Endothelial cell of umbilical vein (primary cell): ENCODE measurements at regions not wholly inside any gene's neighbourhood (a gene's known extent, or its start where the extent isn't known, plus 50 kb on each side); places are given as distances from the start of the nearest gene placed in this dataset.

Source experiments
- BruUV-seq: library from RNA; stranded (reverse); fragments of 400-500 nt; replicated peaks from 2 replicates; lab custom pipeline; 2021; lab: Mats Ljungman, UMichigan
- CTCF ChIA-PET: fragments of 300-600, 350-600 bp; sonication (Branson Sonifier 250); formaldehyde crosslinking; loops from one replicate; lab custom pipeline; 2021; ENCODE audit warnings: antibody characterized with exemption, inconsistent platforms; lab: Charles Lee
- POLR2A ChIA-PET: fragments of 300-600, 350-600 bp; sonication (Branson Sonifier 250); formaldehyde crosslinking; loops from one replicate; lab custom pipeline; 2021; ENCODE audit warnings: antibody characterized with exemption, inconsistent platforms; lab: Charles Lee
- DNase-seq: peaks from one replicate; pipeline ENCODE4 v3.0.0-alpha.2; 2011; ENCODE audit warnings: low read depth, low spot score
- FAIRE-seq: peaks from 2 replicates; lab custom pipeline; 2011; peaks lifted over from hg19 to GRCh38; lab: Jason Lieb, UNC
- H2AFZ ChIP-seq: 2 replicates; pipeline ENCODE4 v1.6.0; 2012; ENCODE audit warnings: low read depth, low read length, control low read depth, inconsistent platforms
- H3K27ac ChIP-seq: 2 replicates; pipeline ENCODE4 v1.5.1; 2011; ENCODE audit warnings: low read depth, mild to moderate bottlenecking, control low read depth, low read length, moderate library complexity; ENCODE audit not compliant: insufficient read depth
- H3K27me3 ChIP-seq, 2 experiments: 2 replicates each; pipeline versions ENCODE4 v1.6.0 to v1.6.1; 2011; ENCODE audit warnings: low read length in 2 of 2, mixed read lengths in 1 of 2; ENCODE audit not compliant: control insufficient read depth in 2 of 2, insufficient read depth in 2 of 2
- H3K36me3 ChIP-seq, 2 experiments: 2 replicates in 1 of 2; 3 replicates in 1 of 2; pipeline ENCODE4 v1.5.1; 2011; ENCODE audit warnings: low read length in 2 of 2, mild to moderate bottlenecking in 1 of 2, moderate library complexity in 1 of 2; ENCODE audit not compliant: control insufficient read depth in 2 of 2, insufficient read depth in 2 of 2; ENCODE audit errors: extremely low read depth in 1 of 2
- H3K4me1 ChIP-seq: 3 replicates; pipeline ENCODE4 v1.5.1; 2011; ENCODE audit warnings: mild to moderate bottlenecking, low read length; ENCODE audit not compliant: control insufficient read depth, insufficient read depth; ENCODE audit errors: extremely low read depth
- H3K4me2 ChIP-seq: 2 replicates; pipeline ENCODE4 v1.6.1; 2011; ENCODE audit warnings: low read length, control low read depth, mixed read lengths; ENCODE audit not compliant: insufficient read depth
- H3K4me3 ChIP-seq, 3 experiments: fragments of 200-600 bp in 1 of 3; sonication (generic), shearing (Covaris generic) in 1 of 3; replicated peaks in 1 of 3; 2 replicates each; pipeline ENCODE4 v1.5.1; 2011 to 2016; ENCODE audit warnings: control low read depth in 3 of 3, low read length in 3 of 3, mild to moderate bottlenecking in 2 of 3, inconsistent platforms in 1 of 3, low read depth in 1 of 3, moderate library complexity in 1 of 3; ENCODE audit not compliant: insufficient read depth in 1 of 3
- H3K79me2 ChIP-seq: 2 replicates; pipeline ENCODE4 v1.6.0; 2012; ENCODE audit warnings: low read length, inconsistent platforms; ENCODE audit not compliant: control insufficient read depth, insufficient read depth
- H3K9ac ChIP-seq: replicated peaks from 2 replicates; pipeline ENCODE3; 2011; ENCODE audit warnings: low read length, control low read depth; ENCODE audit not compliant: insufficient read depth; ENCODE audit errors: extremely low read depth
- H3K9me1 ChIP-seq: replicated peaks from 3 replicates; pipeline ENCODE4 v1.6.0; 2011; ENCODE audit warnings: mild to moderate bottlenecking, low read length; ENCODE audit not compliant: control insufficient read depth, insufficient read depth; ENCODE audit errors: extremely low read depth
- H3K9me3 ChIP-seq: replicated peaks from 2 replicates; pipeline ENCODE4 v1.5.1; 2012; ENCODE audit warnings: low read length, inconsistent platforms; ENCODE audit not compliant: control insufficient read depth, insufficient read depth
- H4K20me1 ChIP-seq: replicated peaks from 2 replicates; pipeline ENCODE3; 2011; ENCODE audit warnings: mild to moderate bottlenecking, low read length; ENCODE audit not compliant: control insufficient read depth, insufficient read depth; ENCODE audit errors: extremely low read depth
- EZH2 ChIP-seq: IDR thresholded peaks from 2 replicates; pipeline ENCODE4 v1.6.1; 2012; ENCODE audit warnings: borderline replicate concordance, low read depth, mild to moderate bottlenecking, moderate library complexity, low read length, inconsistent platforms; ENCODE audit not compliant: severe bottlenecking
- FOS ChIP-seq: IDR thresholded peaks from 2 replicates; pipeline ENCODE4 v1.6.1; 2011; ENCODE audit warnings: mild to moderate bottlenecking, low read length, moderate library complexity, borderline replicate concordance; ENCODE audit not compliant: insufficient read depth
- GATA2 ChIP-seq: IDR thresholded peaks from 2 replicates; pipeline ENCODE4 v1.7.0; 2011; ENCODE audit warnings: low read depth, mild to moderate bottlenecking, moderate library complexity, mixed read lengths, low read length; ENCODE audit not compliant: insufficient read length, insufficient read depth
- JUN ChIP-seq: IDR thresholded peaks from 2 replicates; pipeline ENCODE4 v1.6.1; 2011; ENCODE audit warnings: borderline replicate concordance, low read depth; ENCODE audit not compliant: insufficient read length, insufficient read depth
- MYC ChIP-seq: IDR thresholded peaks from one replicate; pipeline ENCODE4 v1.6.1; 2011; ENCODE audit warnings: mild to moderate bottlenecking, low read depth, low read length
- POLR2A ChIP-seq: IDR thresholded peaks from 2 replicates; pipeline ENCODE4 v1.6.1; 2012; ENCODE audit warnings: low read depth, mild to moderate bottlenecking, control low read depth, low read length
- POLR2AphosphoS5 ChIP-seq: IDR thresholded peaks from 2 replicates; pipeline ENCODE4 v1.6.1; 2012; ENCODE audit warnings: low read depth, mild to moderate bottlenecking, control low read depth, low read length, moderate library complexity; ENCODE audit not compliant: insufficient read depth
- dilution Hi-C: fragments of 300-500 bp; cut with MboI; formaldehyde crosslinking; loops from one replicate; pipeline ENCODE4 v1.15.0; 2019; ENCODE audit warnings: low sequenced_read_pairs; ENCODE audit not compliant: extremely low pct_ligation_motif_present
- intact Hi-C: fragments of 100-400 bp; cut with micrococcal nuclease; formaldehyde crosslinking; loops from one replicate; pipeline ENCODE4 v1.10.0; 2022
- TF ChIP-seq, protein P1 (sequence below), 2 donors: IDR thresholded peaks; 1 replicate in 1 of 2; 2 replicates in 1 of 2; pipeline ENCODE4 v1.5.1; 2011; ENCODE audit warnings: low read length in 2 of 2, mild to moderate bottlenecking in 2 of 2, moderate library complexity in 2 of 2, control low read depth in 1 of 2, inconsistent platforms in 1 of 2, low read depth in 1 of 2; ENCODE audit not compliant: insufficient read depth in 1 of 2; ENCODE audit errors: extremely low read depth in 1 of 2
- TF ChIP-seq, protein P2 (sequence below): IDR thresholded peaks from 2 replicates; pipeline ENCODE4 v1.6.1; 2011; ENCODE audit not compliant: insufficient read depth, insufficient read length

DNA sequence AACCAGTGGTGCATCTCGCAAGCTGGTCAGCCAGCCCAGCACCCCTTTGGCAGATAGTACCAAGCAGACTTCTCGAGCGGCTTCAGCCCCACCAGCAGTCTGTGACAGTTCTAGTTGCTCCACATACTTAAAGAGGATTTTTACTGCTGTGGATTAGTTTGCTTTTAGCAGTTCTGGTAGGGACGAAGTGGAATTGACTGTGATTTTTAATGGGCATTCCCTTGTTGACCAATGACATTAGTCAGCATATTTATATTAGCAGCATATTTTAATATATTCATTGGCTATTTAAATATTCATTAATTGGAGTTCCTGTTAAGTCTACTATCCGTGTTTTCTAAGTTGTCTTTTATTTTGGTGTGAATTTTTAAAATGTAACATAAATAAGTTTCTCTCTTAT is 500.9 kb upstream of the FAT1 start:
- peaks cover 2% of the 10 kb centered on the region for H3K9me3 ChIP-seq
- H3K4me3 ChIP-seq: no peak overlapping the region
- DNase-seq: no peak
- FAIRE-seq: no peak
- POLR2A ChIA-PET: no interaction called here
- intact Hi-C loops: no loop called here
- no peaks in the 10 kb centered on the region for H3K9me1 ChIP-seq
- no TSS peak for BruUV-seq
- H3K4me1 ChIP-seq: no peaks in the 10 kb centered on the region
- CTCF ChIA-PET: no interaction called here
- H3K27me3 ChIP-seq: no peaks in the 10 kb centered on the region
- no peaks in the 10 kb centered on the region for H4K20me1 ChIP-seq
- no peaks in the 10 kb centered on the region for H3K36me3 ChIP-seq
- H2AFZ ChIP-seq: no peak overlapping the region
- dilution Hi-C loops: no loop called here
- no peak overlapping the region for H3K4me2 ChIP-seq
- no peak overlapping the region for H3K9ac ChIP-seq
- H3K27ac ChIP-seq: no peak overlapping the region
- no peaks in the 10 kb centered on the region for H3K79me2 ChIP-seq
- no peak for TF ChIP-seq FOS
- no peak for TF ChIP-seq POLR2AphosphoS5

DNA sequence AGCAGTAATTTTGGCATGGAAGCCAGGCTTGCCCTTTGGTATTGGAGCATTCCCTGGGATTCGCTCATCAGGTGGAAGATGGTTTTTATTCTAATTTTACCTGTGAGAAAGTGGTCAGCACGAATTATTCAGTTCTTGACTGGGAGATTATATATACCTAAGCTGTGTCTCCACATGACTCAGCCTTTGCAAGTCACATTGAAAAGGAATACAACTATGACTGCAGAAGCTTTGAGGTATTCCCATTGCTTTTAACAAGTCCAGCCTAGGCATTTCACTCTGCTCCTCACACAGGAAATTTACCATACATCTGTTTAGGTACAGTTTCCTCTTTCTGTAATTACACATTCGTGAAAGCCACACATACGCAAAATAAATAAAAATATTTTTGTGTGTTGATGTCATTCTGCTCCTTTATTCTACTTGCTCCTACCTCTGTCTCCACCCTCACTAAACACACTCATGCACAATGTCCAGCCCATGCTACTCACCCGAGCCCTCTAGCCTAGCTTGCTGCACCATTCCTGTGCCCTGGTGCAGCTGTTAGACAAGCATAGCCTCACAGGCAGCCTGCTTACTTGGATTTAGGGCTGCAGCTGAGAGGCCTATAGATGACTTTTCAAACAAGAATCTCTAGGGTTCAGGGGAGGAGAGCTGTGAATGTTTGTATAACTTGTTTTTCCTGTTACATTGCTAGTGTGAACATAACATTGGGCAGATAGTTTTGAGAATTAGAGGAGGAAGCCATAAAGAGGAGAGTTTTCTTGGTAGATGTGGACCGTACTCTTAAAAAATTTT is 504.4 kb upstream of the FAT1 start:
- no peak overlapping the region for H3K27ac ChIP-seq
- no peak overlapping the region for H3K4me3 ChIP-seq
- H3K9me3 ChIP-seq: peaks cover 2% of the 10 kb centered on the region
- no peak overlapping the region for H3K4me2 ChIP-seq
- no peaks in the 10 kb centered on the region for H4K20me1 ChIP-seq
- DNase-seq: no peak
- no peaks in the 10 kb centered on the region for H3K79me2 ChIP-seq
- BruUV-seq: no TSS peak
- H3K36me3 ChIP-seq: no peaks in the 10 kb centered on the region
- POLR2A ChIA-PET: no interaction called here
- no peak for FAIRE-seq
- CTCF ChIA-PET: no interaction called here
- no peaks in the 10 kb centered on the region for H3K27me3 ChIP-seq
- TF ChIP-seq, protein P1, sequence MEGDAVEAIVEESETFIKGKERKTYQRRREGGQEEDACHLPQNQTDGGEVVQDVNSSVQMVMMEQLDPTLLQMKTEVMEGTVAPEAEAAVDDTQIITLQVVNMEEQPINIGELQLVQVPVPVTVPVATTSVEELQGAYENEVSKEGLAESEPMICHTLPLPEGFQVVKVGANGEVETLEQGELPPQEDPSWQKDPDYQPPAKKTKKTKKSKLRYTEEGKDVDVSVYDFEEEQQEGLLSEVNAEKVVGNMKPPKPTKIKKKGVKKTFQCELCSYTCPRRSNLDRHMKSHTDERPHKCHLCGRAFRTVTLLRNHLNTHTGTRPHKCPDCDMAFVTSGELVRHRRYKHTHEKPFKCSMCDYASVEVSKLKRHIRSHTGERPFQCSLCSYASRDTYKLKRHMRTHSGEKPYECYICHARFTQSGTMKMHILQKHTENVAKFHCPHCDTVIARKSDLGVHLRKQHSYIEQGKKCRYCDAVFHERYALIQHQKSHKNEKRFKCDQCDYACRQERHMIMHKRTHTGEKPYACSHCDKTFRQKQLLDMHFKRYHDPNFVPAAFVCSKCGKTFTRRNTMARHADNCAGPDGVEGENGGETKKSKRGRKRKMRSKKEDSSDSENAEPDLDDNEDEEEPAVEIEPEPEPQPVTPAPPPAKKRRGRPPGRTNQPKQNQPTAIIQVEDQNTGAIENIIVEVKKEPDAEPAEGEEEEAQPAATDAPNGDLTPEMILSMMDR (IDR thresholded peaks at IDR 0.05; ENCODE audit: extremely low read depth in 1 of 2, insufficient read depth in 1 of 2, low read depth in 1 of 2, low read length in 2 of 2): no peak
- TF ChIP-seq POLR2AphosphoS5 (no peak), JUN (no peak), MYC (no peak), GATA2 (no peak), POLR2A (no peak), FOS (no peak), EZH2 (no peak)
- TF ChIP-seq, protein P2, sequence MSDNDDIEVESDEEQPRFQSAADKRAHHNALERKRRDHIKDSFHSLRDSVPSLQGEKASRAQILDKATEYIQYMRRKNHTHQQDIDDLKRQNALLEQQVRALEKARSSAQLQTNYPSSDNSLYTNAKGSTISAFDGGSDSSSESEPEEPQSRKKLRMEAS: no peak
- dilution Hi-C loops (no loop called here), intact Hi-C loops (no loop called here)
- no peaks in the 10 kb centered on the region for H3K9me1 ChIP-seq
- no peaks in the 10 kb centered on the region for H3K4me1 ChIP-seq
- H2AFZ ChIP-seq: no peak overlapping the region
- no peak overlapping the region for H3K9ac ChIP-seq
